DMS153 treated with DMSO at 0.1 percent for 48 hours (cell line): ENCODE measurements at regions not wholly inside any gene's neighbourhood (a gene's known extent, or its start where the extent isn't known, plus 50 kb on each side); places are given as distances from the start of the nearest gene placed in this dataset.
"Not testable (repeated sequence)": the region's sequence is repeated elsewhere in the genome, so short reads cannot be mapped to it uniquely, and the experiment has no call there.

Experiments used
- DNase-seq: peaks from one replicate; lab custom pipeline; 2025; ENCODE audit not compliant: unreplicated experiment; lab: John Stamatoyannopoulos, UW

GRCh38 chr13:23007426-23007825, 173.4 kb upstream of the SGCG start:
- no peak for DNase-seq

- no peak for DNase-seq
These were observed 162.6 kb upstream of the SGCG start for GRCh38 chr13:23018143-23018542.

- DNase-seq, result peak; percentile 60
These were observed 160.4 kb upstream of the SGCG start for GRCh38 chr13:23020246-23020843.

GRCh38 chr13:23021906-23022305, 158.9 kb upstream of the SGCG start:
- no peak for DNase-seq

GRCh38 chr13:23022704-23023103, 158.1 kb upstream of the SGCG start:
- DNase-seq, result no peak

- no peak for DNase-seq
These were observed 154.7 kb upstream of the SGCG start for GRCh38 chr13:23025864-23026608.

- DNase-seq, result no peak
These were observed 141.4 kb upstream of the SGCG start for GRCh38 chr13:23039266-23039935.

GRCh38 chr13:23042181-23042580, 138.6 kb upstream of the SGCG start:
- no peak for DNase-seq

- no peak for DNase-seq
These were observed 135.9 kb upstream of the SGCG start for GRCh38 chr13:23044906-23045305.

- no peak for DNase-seq
These were observed 130.7 kb upstream of the SGCG start for GRCh38 chr13:23050126-23050525.

- not testable (repeated sequence) for DNase-seq
These were observed 127.1 kb upstream of the SGCG start for GRCh38 chr13:23053711-23054110.

GRCh38 chr13:23059173-23059572, 121.6 kb upstream of the SGCG start:
- no peak for DNase-seq

GRCh38 chr13:23060959-23061358, 119.8 kb upstream of the SGCG start:
- DNase-seq, result no peak

- DNase-seq, result no peak
These were observed 113.7 kb upstream of the SGCG start for GRCh38 chr13:23067129-23067528.

GRCh38 chr13:23069566-23069965, 111.2 kb upstream of the SGCG start:
- DNase-seq, result no peak

- DNase-seq, result no peak
These were observed 106.5 kb upstream of the SGCG start for GRCh38 chr13:23074075-23074828.

- no peak for DNase-seq
These were observed 99.6 kb upstream of the SGCG start for GRCh38 chr13:23081220-23081619.

- no peak for DNase-seq
These were observed 98.9 kb upstream of the SGCG start for GRCh38 chr13:23081901-23082300.

- no peak for DNase-seq
These were observed 93.7 kb upstream of the SGCG start for GRCh38 chr13:23086968-23087623.

GRCh38 chr13:23087880-23088279, 92.9 kb upstream of the SGCG start:
- peak; percentile 1 for DNase-seq
